ENCODE measurements at regions not wholly inside any gene's neighbourhood (a gene's known extent, or its start where the extent isn't known, plus 50 kb on each side); places are given as distances from the start of the nearest gene placed in this dataset.

GRCh38 chr20:11047559-11047958, 373.8 kb upstream of the JAG1 start:
- TF ChIP-seq CTCF (IDR thresholded peaks at IDR 0.05; ENCODE audit: low read depth, low read length) = no peak

GRCh38 chr20:11048739-11049138, 374.9 kb upstream of the JAG1 start:
- no peak for TF ChIP-seq CTCF (IDR thresholded peaks at IDR 0.05; ENCODE audit: low read depth, low read length)
- H3K36me3 ChIP-seq = no peaks in the 10 kb centered on the region
- H3K9me3 ChIP-seq = no peaks in the 10 kb centered on the region
- no peaks in the 10 kb centered on the region for H3K4me1 ChIP-seq
- DNase-seq = no peak
- no peaks in the 10 kb centered on the region for H3K27me3 ChIP-seq
- H3K4me3 ChIP-seq (ENCODE audit: low read depth, low read length) = no peak overlapping the region

More at GRCh38 chr20:11047559-11047958, 373.8 kb upstream of the JAG1 start:
- Histone ChIP-seq H3K4me3 (ENCODE audit: low read depth, low read length) (no peak overlapping the region), H3K36me3 (no peaks in the 10 kb centered on the region), H3K4me1 (no peaks in the 10 kb centered on the region), H3K9me3 (no peaks in the 10 kb centered on the region), H3K27me3 (no peaks in the 10 kb centered on the region)
- no peak for DNase-seq

GRCh38 chr20:11050350-11050749, 376.6 kb upstream of the JAG1 start:
- H3K36me3 ChIP-seq = no peaks in the 10 kb centered on the region
- H3K4me3 ChIP-seq (ENCODE audit: low read depth, low read length) = no peak overlapping the region
- H3K27me3 ChIP-seq = no peaks in the 10 kb centered on the region
- H3K9me3 ChIP-seq = no peaks in the 10 kb centered on the region
- no peaks in the 10 kb centered on the region for H3K4me1 ChIP-seq
- no peak for DNase-seq
- no peak for TF ChIP-seq CTCF (IDR thresholded peaks at IDR 0.05; ENCODE audit: low read depth, low read length)

GRCh38 chr20:11051136-11051535, 377.3 kb upstream of the JAG1 start:
- H3K4me3 ChIP-seq (ENCODE audit: low read depth, low read length) = no peak overlapping the region
- TF ChIP-seq CTCF (IDR thresholded peaks at IDR 0.05; ENCODE audit: low read depth, low read length) = no peak
- no peaks in the 10 kb centered on the region for H3K4me1 ChIP-seq
- H3K36me3 ChIP-seq = no peaks in the 10 kb centered on the region
- DNase-seq = no peak
- H3K27me3 ChIP-seq = no peaks in the 10 kb centered on the region
- H3K9me3 ChIP-seq = no peaks in the 10 kb centered on the region

- DNase-seq = no peak
- Histone ChIP-seq H3K4me1 (no peaks in the 10 kb centered on the region), H3K27me3 (no peaks in the 10 kb centered on the region), H3K9me3 (no peaks in the 10 kb centered on the region), H3K36me3 (no peaks in the 10 kb centered on the region), H3K4me3 (ENCODE audit: low read depth, low read length) (no peak overlapping the region)
- TF ChIP-seq CTCF (IDR thresholded peaks at IDR 0.05; ENCODE audit: low read depth, low read length) = no peak
Observed at GRCh38 chr20:11053310-11053709, 379.5 kb upstream of the JAG1 start.

GRCh38 chr20:11054266-11054993, 380.6 kb upstream of the JAG1 start:
- H3K4me3 ChIP-seq (ENCODE audit: low read depth, low read length) = no peak overlapping the region
- H3K27me3 ChIP-seq = no peaks in the 10 kb centered on the region
- H3K36me3 ChIP-seq = no peaks in the 10 kb centered on the region
- no peak for TF ChIP-seq CTCF (IDR thresholded peaks at IDR 0.05; ENCODE audit: low read depth, low read length)
- DNase-seq = no peak
- no peaks in the 10 kb centered on the region for H3K4me1 ChIP-seq
- H3K9me3 ChIP-seq = no peaks in the 10 kb centered on the region
